ENCODE measurements at regions not wholly inside any gene's neighbourhood (a gene's known extent, or its start where the extent isn't known, plus 50 kb on each side); places are given as distances from the start of the nearest gene placed in this dataset.

GRCh38 chr1:222335586-222335985 lies 212.3 kb downstream of the HHIPL2 start:
- TF ChIP-seq EZH2 (IDR thresholded peaks at IDR 0.05; ENCODE audit: borderline replicate concordance, insufficient read depth, low read length, poor library complexity, severe bottlenecking) (no peak), POLR2AphosphoS5 (IDR thresholded peaks at IDR 0.05) (no peak)

Data from neural cell (in vitro differentiated cells).